Osteocyte (in vitro differentiated cells): ENCODE measurements at regions not wholly inside any gene's neighbourhood (a gene's known extent, or its start where the extent isn't known, plus 50 kb on each side); places are given as distances from the start of the nearest gene placed in this dataset.

Source experiments
- DNase-seq: peaks from one replicate; pipeline ENCODE4 v3.0.0; 2021; ENCODE audit warnings: mixed read lengths; ENCODE audit not compliant: unreplicated experiment; ENCODE audit errors: extremely low spot score
- H3K27ac Mint-ChIP-seq: one replicate; pipeline ENCODE4 v1.8.0; 2021; ENCODE audit warnings: mild to moderate bottlenecking, mixed read lengths; ENCODE audit not compliant: unreplicated experiment
- H3K27me3 Mint-ChIP-seq: one replicate; pipeline ENCODE4 v1.8.0; 2021; ENCODE audit warnings: mixed read lengths; ENCODE audit not compliant: unreplicated experiment
- H3K36me3 Mint-ChIP-seq: one replicate; pipeline ENCODE4 v1.8.0; 2021; ENCODE audit warnings: mixed read lengths; ENCODE audit not compliant: unreplicated experiment
- H3K4me1 Mint-ChIP-seq: one replicate; pipeline ENCODE4 v1.8.0; 2021; ENCODE audit warnings: mixed read lengths; ENCODE audit not compliant: unreplicated experiment
- H3K4me3 Mint-ChIP-seq: one replicate; pipeline ENCODE4 v1.8.0; 2021; ENCODE audit warnings: mild to moderate bottlenecking, moderate library complexity, mixed read lengths; ENCODE audit not compliant: unreplicated experiment
- H3K9me3 Mint-ChIP-seq: one replicate; pipeline ENCODE4 v1.8.0; 2021; ENCODE audit warnings: mixed read lengths; ENCODE audit not compliant: unreplicated experiment
- CTCF ChIP-seq: fragments of 200-600 bp; sonication (generic); IDR thresholded peaks from 2 replicates; pipeline ENCODE4 v1.5.0; 2021; ENCODE audit warnings: antibody characterized with exemption, mild to moderate bottlenecking, moderate library complexity

DNA sequence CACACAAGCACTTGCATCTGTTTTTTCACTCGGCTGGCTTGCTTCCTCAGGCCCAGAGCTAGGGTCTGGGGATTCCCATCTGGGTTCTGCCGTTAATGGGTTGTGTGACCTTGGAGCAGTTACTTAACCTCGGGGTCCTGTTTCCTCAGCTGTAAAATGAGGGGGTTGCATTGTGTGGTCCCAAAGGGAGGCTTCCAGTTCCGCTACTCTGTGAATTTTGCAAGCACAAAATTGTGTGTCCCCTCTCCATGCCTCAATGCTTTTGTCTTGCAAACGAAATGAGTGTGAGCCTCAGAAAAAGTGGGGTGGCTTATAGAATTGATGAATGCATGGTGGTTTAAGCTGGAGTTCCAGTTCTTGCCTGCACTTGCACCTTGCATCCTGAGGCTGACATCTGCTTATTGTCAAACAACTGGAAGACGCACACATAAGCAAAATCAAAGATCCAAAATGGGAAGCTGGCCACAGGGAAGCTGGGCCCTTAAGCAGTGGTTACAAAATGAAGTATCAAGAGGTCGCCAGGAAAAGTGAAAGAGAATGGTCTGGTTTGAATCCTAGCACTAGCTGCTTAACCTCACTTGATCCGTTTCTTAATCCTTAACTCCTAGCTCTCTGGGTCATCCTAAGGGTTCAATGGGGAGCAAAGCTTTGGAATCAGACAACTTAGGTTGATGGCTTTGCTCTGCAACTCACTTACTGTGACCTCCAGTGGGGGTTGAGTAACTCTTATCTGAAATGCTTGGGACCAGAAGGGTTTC, 490.6 kb downstream of the DHX35 start:
- Mint-ChIP-seq H3K27ac (no peak overlapping the region), H3K9me3 (peaks cover 4% of the 10 kb centered on the region), H3K27me3 (peaks cover 26% of the 10 kb centered on the region), H3K4me3 (no peak overlapping the region), H3K4me1 (no peaks in the 10 kb centered on the region), H3K36me3 (no peaks in the 10 kb centered on the region)
- DNase-seq, result no peak
- no peak for TF ChIP-seq CTCF

DNA sequence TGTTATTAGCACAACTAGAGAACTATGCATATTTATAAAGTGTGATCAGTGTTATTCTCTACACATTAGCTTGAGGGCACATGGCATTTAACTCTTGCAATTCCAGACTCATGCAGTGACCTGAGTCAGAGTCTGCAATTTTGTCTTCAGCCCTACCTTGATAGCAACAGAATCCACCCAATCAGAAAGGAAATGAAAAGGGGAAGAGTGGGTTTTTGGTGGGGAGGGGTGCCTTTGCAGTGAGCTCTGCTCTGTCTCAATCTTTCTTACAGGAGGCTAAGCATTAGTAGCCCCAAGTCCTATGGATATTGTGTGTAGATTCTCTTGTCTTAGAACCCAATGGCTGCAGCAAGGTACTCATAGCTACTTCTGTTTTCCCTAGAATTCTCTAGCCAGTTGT, 489.2 kb downstream of the DHX35 start:
- Mint-ChIP-seq H3K27me3 (peaks cover 21% of the 10 kb centered on the region), H3K27ac (no peak overlapping the region)

GRCh38 chr20:39446397-39446796, 484.3 kb downstream of the DHX35 start:
- Mint-ChIP-seq H3K36me3 (no peaks in the 10 kb centered on the region), H3K27ac (no peak overlapping the region), H3K9me3 (peaks cover 4% of the 10 kb centered on the region), H3K4me1 (no peaks in the 10 kb centered on the region), H3K4me3 (no peak overlapping the region), H3K27me3 (peaks cover 7% of the 10 kb centered on the region)
- no peak for TF ChIP-seq CTCF
- DNase-seq, result no peak

More for the DNA sequence above, 489.2 kb downstream of the DHX35 start:
- Mint-ChIP-seq H3K4me1 (no peaks in the 10 kb centered on the region), H3K4me3 (no peak overlapping the region), H3K9me3 (peaks cover 4% of the 10 kb centered on the region), H3K36me3 (no peaks in the 10 kb centered on the region)
- no peak for TF ChIP-seq CTCF
- no peak for DNase-seq

GRCh38 chr20:39445095-39445494, 483.0 kb downstream of the DHX35 start:
- no peak for DNase-seq
- H3K36me3 Mint-ChIP-seq, result no peaks in the 10 kb centered on the region
- no peak overlapping the region for H3K4me3 Mint-ChIP-seq
- peaks cover 4% of the 10 kb centered on the region for H3K9me3 Mint-ChIP-seq
- no peak for TF ChIP-seq CTCF
- no peaks in the 10 kb centered on the region for H3K4me1 Mint-ChIP-seq
- no peak overlapping the region for H3K27ac Mint-ChIP-seq
- H3K27me3 Mint-ChIP-seq, result peaks cover 10% of the 10 kb centered on the region

- Mint-ChIP-seq H3K9me3 (peaks cover 3% of the 10 kb centered on the region), H3K4me3 (no peak overlapping the region), H3K27ac (no peak overlapping the region), H3K27me3 (peaks cover 9% of the 10 kb centered on the region), H3K36me3 (peaks cover 2% of the 10 kb centered on the region), H3K4me1 (no peaks in the 10 kb centered on the region)
- TF ChIP-seq CTCF, result no peak
- no peak for DNase-seq
Observed at GRCh38 chr20:39433466-39433865, 471.3 kb downstream of the DHX35 start.
